NOMO-1 treated with DMSO at 0.1 percent for 48 hours (cell line): ENCODE measurements at regions not wholly inside any gene's neighbourhood (a gene's known extent, or its start where the extent isn't known, plus 50 kb on each side); places are given as distances from the start of the nearest gene placed in this dataset.
A peak's percentile ranks its signal among the peaks of the same experiment; 100 is the strongest.
"Not testable (repeated sequence)": the region's sequence is repeated elsewhere in the genome, so short reads cannot be mapped to it uniquely, and the experiment has no call there.

Experiments
- DNase-seq: peaks from one replicate; lab custom pipeline; 2025; ENCODE audit not compliant: unreplicated experiment; lab: John Stamatoyannopoulos, UW

DNA sequence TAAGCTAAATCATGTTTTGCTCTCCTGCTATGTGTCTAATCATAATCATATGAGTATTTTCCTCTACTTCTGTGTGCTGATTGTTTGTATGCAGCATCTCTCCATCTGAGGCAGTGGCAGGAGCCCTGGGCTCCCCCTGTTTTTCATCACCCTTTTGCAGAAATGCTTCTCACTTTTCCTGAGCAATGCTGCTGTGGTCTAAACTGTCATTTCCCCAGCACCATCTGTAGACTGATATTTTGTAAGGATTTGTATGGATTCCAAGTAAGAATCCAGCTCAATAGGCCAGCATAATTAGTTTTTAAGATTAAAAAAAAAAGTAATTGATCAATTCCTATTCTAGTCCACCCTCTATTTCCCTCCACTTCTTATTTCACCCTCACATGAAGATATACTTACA is 257.0 kb upstream of the CPHXL start:
- DNase-seq = no peak

DNA sequence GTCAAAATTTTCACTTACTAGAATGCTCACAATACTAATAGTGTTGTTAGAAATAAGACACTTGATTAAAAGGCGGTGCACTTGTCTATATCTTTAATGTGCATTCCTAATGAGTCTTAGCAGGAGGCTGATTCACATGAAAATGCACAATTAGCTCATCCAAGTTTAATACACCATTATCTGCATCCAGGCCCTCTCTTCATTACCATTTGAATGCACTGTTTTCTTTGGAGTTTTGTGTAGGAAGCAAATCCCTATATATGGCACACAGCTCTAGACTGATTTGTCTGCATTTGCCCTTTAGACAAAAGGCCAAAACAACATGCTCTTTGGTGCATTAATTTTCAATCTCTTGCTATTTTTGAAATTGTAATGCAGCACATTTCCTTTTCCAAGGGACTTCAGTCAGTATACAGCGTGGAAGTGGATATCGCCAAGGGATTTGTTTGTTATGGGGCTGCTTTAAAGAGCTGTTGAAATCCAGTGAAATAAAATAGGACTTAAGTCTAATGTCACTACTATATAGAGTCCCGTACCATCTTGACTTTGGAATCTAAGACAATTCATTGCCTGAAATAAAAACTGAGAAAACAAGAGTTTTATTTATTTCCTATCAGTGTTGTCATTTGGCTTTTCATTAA is 257.6 kb upstream of the CPHXL start:
- DNase-seq = no peak

DNA sequence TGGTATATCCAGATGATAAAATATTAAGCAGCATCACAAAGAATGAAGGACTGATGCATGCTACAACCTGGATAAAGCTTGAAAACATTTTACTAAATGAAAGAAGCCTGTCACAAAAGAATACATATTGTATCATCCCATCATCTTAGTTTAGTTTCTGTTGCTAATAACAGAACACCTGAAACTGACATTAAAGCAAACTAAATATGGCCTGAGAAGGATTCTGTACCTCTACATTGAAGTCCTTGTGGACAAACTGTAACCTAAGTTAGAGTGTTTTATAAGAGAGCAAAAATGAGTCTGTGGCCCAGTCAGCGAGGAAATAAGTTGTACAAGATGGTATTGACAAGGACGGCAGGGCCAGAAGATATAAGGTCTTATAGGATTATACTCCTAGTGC is 261.0 kb upstream of the CPHXL start:
- no peak for DNase-seq

DNA sequence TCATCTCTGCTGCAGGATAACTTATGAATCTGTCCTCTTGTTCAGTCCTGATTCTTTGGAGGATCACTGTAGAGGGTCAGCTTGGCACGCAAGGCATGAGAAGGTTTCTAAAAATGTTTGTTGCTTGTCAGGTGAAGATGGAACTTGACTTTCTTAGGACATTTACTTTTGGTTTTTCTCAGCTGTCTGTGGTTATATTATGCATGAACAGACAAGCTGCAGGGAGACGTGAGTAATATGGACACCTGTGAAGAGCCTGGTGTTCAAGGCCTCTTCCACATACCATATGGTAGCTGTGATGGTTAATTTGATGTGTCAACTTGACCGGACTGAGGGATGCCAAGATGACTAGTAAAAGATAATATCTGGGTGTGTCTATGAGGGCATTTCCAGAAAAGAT is 270.2 kb upstream of the CPHXL start:
- DNase-seq = no peak

DNA sequence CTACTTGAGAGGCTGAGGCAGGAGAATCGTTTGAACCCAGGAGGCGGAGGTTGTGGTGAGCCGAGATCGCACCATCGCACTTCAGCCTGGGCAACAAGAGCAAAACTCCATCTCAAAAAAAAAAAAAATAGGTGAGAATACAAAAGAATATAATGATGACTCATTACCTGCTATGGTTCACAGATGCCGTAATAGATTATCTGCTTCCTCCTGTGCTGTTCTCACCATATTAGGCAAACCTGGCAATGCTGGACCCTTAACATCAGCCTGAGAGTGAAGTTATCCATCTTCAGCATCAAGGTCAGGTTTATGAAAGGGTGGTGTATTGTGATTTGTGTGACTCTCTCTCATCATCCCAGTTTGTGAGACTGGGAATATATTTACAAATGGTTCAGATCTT is 271.3 kb upstream of the CPHXL start:
- no peak for DNase-seq

DNA sequence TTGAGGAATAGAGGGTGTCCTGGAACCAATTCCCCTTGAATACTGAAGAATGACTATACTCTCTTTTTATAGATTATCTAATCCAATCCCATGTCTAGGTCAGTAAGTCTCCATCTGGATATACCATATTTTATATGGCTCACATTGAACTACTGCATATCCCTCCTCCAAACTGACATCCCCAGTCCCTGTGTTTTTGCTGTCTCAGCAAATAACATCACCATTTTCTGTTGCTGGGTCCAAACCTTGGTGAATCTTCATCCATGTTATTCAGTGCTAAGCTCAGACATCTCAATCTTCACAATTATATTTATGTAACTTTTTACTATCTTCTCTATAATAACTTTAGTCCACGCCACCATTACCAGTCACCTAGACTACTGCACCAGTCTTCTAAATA is 269.6 kb upstream of the CNTNAP4 start:
- no peak for DNase-seq

DNA sequence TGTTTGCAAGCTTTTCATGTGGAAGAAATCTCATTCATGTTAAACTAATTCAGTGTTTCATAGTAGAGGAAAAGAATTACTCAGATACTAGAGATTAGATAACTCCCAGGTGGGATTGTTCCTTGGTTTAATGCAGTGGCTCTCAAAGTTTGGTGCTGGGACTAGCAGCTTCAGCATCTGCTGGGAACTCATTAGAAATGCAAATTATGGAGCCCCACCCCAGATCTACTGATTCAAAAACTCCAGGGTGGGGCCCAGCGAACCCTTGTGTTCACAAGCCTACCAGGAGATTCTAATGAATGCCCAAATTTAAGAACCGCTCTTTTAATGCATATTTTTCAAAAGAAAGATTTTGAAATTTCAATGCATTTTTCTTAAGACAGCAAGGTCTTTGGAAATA is 253.4 kb upstream of the CNTNAP4 start:
- no peak for DNase-seq

DNA sequence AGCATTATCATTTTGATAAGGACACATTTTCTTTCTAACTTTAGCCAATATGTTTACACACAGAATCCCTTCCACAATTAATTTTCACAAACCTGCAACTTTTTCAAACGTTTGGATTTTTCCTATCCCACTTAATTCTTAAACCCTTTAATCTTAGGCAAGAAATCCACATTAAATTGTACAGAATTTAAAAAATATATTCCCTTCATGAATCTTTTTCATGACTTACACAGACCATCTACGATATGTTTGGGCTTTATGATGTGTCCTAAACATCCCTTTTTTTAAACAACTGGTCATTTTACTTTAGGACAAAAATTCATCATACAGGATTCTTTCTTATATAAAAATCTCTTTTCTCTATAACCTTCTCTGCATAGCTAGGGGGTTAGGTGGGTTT is 241.5 kb upstream of the CNTNAP4 start:
- DNase-seq = no peak

DNA sequence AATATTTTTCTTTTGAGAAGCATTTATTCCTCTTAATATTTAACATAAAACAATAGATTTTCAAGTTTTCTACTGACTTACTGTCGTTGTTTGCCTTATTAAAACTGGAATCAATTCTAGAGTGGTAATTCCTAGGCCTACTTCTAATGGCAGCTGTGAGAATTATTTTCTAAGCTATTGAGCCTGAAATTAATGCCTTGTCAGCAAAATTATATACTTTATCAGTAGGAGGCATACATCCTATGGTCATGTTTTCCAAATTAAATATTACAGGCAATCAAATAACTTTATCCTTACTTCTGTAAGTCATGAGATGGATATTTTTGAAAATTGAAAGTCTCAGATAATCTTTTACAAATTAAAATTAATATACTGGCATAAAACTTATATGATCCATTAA is 239.1 kb upstream of the CNTNAP4 start:
- no peak for DNase-seq

DNA sequence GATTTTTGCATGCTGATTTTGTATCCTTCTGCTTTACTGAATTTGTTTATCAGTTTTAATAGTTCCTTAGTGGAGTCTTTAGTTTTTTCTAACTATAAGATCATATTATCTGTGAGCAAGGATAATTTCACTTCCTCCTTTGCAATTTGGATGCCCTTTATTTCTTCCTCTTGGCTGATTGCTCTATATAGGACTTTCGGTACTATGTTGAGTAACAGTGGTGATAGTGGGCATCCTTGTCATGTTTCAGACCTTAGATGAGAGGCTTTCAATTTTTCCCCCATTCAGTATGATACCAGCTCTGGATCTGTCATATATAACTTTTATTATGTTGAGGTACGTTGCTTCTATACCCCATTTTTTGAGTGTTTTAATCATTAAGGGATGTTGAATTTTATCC is 224.5 kb upstream of the CNTNAP4 start:
- peak; percentile 59 for DNase-seq

DNA sequence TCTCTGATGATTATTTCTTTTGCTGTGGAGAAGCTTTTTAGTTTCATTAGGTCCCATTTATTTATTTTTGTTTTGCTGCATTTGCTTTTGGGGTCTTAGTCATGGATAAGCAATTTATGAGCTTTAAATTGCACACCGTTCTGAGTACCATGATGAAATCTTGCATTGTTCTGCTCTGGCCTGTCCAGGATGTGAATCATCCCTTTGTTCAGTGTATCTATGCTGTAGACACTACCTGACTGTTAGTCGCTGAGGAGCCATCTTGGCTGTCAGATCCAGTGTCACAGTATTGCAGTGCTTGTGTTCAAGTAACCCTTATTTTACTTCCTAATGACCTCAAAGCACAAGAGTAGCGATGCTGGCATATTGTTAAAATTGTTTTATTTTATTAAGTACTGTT is 218.0 kb upstream of the CNTNAP4 start:
- no peak for DNase-seq

DNA sequence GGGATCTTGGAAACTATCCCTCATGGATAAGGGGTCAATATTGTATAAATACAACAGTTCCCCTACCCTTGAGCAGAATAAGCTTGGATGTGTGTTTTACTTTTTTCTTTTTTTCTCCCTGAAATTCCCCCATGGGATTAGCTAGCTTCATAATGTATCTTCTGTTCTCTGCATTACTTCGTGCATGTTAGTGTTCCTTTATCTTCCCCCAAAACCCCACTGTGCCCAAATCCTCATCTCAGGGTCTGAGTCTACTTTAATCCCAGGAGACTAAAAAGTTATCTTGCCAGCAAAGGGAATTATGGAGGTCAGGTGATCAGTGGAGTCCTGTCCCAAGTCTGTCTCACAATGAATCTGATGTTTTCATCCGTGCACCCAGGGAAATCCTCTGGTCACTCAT is 217.5 kb upstream of the CNTNAP4 start:
- DNase-seq = no peak

DNA sequence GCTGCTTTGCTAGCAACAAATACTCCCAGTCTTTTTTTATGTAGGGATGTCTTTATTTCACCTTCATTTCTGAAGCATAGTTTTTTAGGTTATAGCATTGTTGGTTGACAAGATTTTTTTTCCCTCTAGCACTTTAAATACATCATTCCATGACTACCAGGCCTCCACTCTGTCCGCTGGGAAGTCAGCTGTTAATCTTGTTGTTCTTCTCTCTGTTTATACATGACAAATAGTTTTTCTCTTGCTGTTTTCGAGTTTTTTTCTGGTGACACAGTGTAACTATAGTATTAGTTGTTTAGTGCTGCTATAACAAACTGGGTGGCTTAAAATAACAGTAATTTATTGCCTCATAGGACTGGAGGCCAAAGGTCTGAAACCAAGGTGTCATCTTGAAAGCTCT is 205.5 kb upstream of the CNTNAP4 start:
- no peak for DNase-seq

DNA sequence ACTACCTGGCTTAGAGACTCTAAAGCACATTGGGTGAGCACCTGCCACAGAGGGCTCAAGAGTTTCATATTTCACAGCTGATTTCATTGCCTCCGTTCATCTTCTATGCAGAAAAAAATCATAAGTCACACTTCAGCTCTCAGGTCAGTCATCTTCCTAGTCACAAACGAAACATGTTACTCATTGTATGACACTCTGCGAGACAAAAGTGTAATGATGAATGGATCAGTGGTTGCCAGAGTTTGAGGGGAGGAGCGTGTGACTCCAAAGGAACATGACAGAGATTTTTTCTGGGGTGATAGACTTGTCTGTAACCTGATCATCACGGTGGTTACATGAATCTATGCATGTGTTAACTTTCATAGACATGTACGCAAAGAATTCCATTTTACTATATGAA is 195.2 kb upstream of the CNTNAP4 start:
- no peak for DNase-seq

DNA sequence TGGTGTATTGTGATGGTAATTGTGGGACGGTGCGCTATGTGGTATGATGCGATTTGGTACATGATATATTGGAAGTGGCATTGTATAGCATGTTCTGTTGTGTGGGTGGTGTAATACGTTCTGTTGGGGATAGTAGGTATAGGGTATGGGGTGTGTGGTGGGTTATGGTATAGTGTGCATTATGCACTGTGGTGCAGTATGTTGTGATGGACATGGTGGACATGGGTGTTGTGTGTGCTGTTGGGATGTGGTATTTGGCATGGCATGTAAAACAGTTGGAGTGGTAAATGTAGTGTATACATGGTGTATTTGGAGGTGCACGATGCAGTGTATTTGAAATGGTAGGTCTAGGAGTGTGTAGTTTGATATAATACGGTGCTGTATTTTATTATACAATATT is 170.6 kb upstream of the CNTNAP4 start:
- no peak for DNase-seq

DNA sequence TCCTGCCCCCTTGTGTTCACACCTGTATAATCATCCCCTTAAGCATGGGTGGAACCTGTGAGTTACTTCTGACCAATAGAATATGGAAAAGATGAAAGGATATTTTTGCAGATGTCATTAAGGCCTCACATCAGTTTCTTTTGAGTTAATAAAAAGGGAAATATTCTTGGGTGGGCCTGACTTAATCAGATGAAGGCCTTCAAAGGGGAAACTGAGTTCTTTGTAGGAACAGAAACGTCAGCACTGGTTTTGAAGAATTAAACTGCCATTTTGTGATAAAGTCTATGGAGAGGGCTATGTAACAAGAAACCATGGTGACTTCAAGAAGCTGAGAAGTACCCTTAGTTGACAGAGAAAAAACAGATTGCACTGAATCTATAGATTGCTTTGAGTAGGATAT is 168.7 kb upstream of the CNTNAP4 start:
- no peak for DNase-seq

DNA sequence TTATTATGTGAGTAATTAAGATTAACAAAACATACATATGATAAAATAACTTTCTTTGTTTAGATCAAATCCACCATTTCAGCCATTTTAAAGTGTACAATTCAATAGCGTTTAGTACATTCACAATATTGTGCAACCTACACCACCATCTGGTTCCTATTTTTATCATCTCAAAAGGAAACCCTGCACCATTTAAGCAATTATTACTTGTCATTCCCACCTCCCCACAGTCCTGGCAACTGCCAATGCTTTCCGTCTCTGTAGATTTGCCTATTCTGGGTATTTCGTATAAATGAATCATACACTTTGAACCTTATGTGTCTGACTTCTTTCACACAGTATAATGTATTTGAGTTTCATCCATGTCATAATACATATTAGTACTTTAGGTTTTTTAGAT is 162.5 kb upstream of the CNTNAP4 start:
- peak; percentile 90 for DNase-seq

DNA sequence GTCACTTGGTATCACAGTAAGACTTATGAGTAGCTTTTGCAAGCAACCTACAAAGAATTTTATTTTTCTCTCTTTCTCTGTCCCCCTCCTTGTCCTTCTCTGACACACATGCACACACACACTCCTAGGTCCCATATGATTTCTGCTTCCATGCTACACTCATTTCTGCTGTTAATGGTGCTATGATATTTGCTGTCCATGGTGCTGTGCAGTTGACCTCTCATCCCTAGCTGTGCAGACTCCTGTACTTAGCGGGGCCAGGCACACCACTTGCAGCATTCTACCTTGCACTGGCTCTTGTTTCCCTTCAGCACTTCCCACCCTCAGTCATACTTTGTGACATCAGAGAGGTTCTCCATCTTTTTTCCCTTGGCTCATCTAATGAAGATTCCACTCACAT is 158.9 kb upstream of the CNTNAP4 start:
- no peak for DNase-seq

DNA sequence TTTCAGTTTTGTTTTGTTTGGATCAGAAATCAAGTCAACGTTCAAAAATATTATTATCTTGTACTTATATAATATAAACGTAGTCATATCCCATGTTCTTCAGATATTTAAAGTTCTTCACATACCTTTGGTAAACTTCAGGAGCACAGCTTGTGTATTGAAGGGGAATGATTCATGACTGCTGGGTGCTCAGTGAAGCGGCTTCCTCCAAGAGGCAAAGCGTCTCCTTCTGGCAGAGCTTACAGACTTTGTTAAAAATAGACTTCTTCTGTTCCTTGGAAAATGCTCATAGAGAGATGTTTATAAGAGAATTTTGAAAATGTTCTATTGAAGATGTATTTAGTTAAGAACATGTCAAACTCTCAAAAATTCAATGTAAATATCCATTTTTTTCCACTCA is 155.6 kb upstream of the CNTNAP4 start:
- no peak for DNase-seq

DNA sequence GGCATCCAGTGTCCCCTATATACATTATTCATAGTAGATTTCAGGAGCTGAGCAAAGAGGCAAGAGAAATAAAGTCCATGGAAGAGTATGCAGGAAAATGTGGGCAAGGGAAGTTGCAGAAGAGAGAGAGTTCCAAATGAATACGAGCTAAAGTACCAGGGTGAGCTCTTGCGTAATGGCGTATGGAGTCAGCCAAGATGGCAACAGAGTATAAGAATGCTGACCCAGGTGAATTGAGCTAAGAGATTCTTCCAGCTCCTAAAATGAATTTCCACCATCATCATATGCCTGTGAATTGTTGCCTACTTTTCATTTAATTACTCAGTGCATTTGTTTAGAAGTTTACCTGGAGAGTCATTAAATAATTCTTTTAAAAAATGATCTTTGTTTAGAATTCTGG is 153.2 kb upstream of the CNTNAP4 start:
- no peak for DNase-seq

DNA sequence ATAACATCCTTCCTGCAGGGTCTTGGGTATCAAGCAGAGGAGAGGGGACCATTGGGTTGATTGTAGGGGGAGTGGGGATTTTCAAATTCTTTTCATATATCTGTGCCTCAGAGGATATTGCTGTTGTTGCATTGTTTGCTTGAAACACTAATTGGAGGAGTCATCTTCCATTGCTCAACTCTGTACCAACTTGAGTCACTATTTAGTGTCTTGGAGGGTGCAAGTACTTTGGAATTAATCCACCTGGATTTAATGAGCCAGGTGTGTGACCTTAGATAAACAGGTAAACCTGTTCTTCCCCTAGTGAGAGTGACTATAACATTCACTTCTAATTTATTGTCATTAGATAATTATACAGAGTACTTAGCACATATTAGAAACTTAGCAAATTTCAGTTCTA is 151.3 kb upstream of the CNTNAP4 start:
- no peak for DNase-seq

DNA sequence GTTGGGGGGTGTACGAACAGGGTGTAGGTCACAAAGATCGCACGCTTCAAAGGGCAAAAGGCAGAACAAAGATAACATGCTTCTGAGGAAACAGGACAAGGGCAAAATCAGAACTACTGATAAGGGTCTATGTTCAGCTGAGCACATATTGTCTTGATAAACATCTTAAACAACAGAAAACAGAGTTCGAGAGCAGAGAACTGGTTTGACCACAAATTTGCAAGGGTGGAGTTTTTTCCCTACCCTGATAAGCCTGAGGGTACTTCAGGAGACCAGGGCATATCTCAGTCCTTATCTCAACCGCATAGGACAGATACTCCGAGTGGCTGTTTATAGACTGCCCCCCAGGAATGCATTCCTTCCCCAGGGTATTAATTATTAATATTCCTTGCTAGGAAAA is 139.1 kb upstream of the CNTNAP4 start:
- not testable (repeated sequence) for DNase-seq

DNA sequence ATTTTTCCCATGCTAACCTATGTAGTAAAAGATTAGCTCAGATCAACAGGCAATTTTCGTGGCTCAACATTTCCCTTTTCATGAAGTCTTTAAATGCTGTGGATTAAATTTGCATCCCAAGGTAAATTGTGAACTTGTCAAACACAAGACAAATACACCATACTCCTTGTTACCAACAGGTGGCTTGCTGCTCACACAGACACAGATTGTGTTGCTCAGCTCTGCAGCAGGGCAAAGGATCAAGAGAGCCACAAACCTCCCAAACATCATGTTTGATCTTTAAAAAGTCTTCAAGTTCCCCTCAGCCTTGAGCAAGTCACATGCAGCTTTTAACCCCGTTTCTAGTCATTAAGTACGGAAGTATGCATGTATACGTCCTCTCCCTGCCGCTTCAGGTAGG is 119.6 kb upstream of the CNTNAP4 start:
- no peak for DNase-seq

DNA sequence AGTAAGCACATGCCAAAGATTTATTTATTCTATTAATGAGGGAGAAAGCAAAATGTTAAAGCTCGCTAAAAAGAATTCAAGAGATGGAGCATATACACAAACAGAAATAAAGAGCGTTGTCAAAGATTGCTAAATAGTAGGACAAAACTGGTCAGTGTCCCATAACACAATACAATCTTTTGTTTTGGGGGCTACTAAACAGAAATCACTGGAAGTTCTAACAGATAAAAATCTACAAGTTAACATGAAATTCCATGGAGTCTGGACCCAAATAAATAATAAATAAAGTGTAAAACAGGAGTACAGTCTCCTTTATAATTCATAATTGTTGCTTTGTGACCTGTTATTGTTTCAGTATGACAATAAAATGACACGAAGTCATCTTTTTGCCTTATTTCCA is 115.2 kb upstream of the CNTNAP4 start:
- DNase-seq = no peak
